Head of caudate nucleus (tissue), 42 donors: ENCODE measurements at regions not wholly inside any gene's neighbourhood (a gene's known extent, or its start where the extent isn't known, plus 50 kb on each side); places are given as distances from the start of the nearest gene placed in this dataset.
"Not testable (repeated sequence)": the region's sequence is repeated elsewhere in the genome, so short reads cannot be mapped to it uniquely, and the experiment has no call there.

Source experiments
- DNase-seq, 42 donors: peaks; one replicate each; pipeline versions ENCODE4 v3.0.0 to v3.0.0-alpha.2; 2020 to 2021; ENCODE audit warnings: mixed read lengths in 7 of 42
- intact Hi-C: fragments of 100-400 bp; cut with DNase I; formaldehyde crosslinking; loops from one replicate; pipeline ENCODE4 v1.15.0; 2022

- intact Hi-C loops, result no loop called here
- no peak for DNase-seq
Measured at GRCh38 chr5:100641833-100642232, 106.7 kb downstream of the FAM174A start.

- DNase-seq, result no peak
- intact Hi-C loops, result no loop called here
Measured at GRCh38 chr5:100643473-100643872, 108.3 kb downstream of the FAM174A start.

GRCh38 chr5:100644185-100644584, 109.0 kb downstream of the FAM174A start:
- no peak for DNase-seq
- intact Hi-C loops, result no loop called here

- no peak for DNase-seq
- intact Hi-C loops, result no loop called here
Measured at GRCh38 chr5:100644776-100645175, 109.6 kb downstream of the FAM174A start.

GRCh38 chr5:100646011-100646410, 110.8 kb downstream of the FAM174A start:
- intact Hi-C loops, result no loop called here
- no peak for DNase-seq

- no peak for DNase-seq
- intact Hi-C loops, result no loop called here
Measured at GRCh38 chr5:100646691-100647090, 111.5 kb downstream of the FAM174A start.

- peak in 18 of 42 donors; percentile 7 to 53 (median 20) for DNase-seq
- intact Hi-C loops, result no loop called here
Measured at GRCh38 chr5:100647461-100648230, 112.5 kb downstream of the FAM174A start.

GRCh38 chr5:100654895-100655294, 119.7 kb downstream of the FAM174A start:
- no peak for DNase-seq
- intact Hi-C loops, result no loop called here

GRCh38 chr5:100656771-100657170, 121.6 kb downstream of the FAM174A start:
- intact Hi-C loops, DNase-seq: not testable (repeated sequence)

- intact Hi-C loops, result no loop called here
Measured at GRCh38 chr5:100659080-100659795, 124.1 kb downstream of the FAM174A start.

GRCh38 chr5:100664140-100664539, 129.0 kb downstream of the FAM174A start:
- intact Hi-C loops, result no loop called here

More at GRCh38 chr5:100659080-100659795, 124.1 kb downstream of the FAM174A start:
- no peak for DNase-seq

GRCh38 chr5:100667161-100667630, 132.0 kb downstream of the FAM174A start:
- no peak for DNase-seq
- intact Hi-C loops, result no loop called here

More at GRCh38 chr5:100664140-100664539, 129.0 kb downstream of the FAM174A start:
- no peak for DNase-seq

- DNase-seq, result no peak
- intact Hi-C loops, result no loop called here
Measured at GRCh38 chr5:100668511-100668910, 133.3 kb downstream of the FAM174A start.

GRCh38 chr5:100676817-100677631, 141.8 kb downstream of the FAM174A start:
- DNase-seq, result no peak
- intact Hi-C loops, result no loop called here

- DNase-seq, result no peak
- intact Hi-C loops, result no loop called here
Measured at GRCh38 chr5:100682625-100683024, 147.5 kb downstream of the FAM174A start.

- no peak for DNase-seq
- intact Hi-C loops, result no loop called here
Measured at GRCh38 chr5:100683881-100684280, 148.7 kb downstream of the FAM174A start.

GRCh38 chr5:100685122-100685521, 149.9 kb downstream of the FAM174A start:
- intact Hi-C loops, DNase-seq: not testable (repeated sequence)

GRCh38 chr5:100688834-100689233, 153.7 kb downstream of the FAM174A start:
- DNase-seq, intact Hi-C loops: not testable (repeated sequence)

- intact Hi-C loops, result no loop called here
Measured at GRCh38 chr5:100690036-100690560, 154.9 kb downstream of the FAM174A start.

More at GRCh38 chr5:100690036-100690560, 154.9 kb downstream of the FAM174A start:
- no peak for DNase-seq
